Stimulated activated naive CD8-positive, alpha-beta T cell treated with anti-CD3 and anti-CD28 coated beads, Interleukin-15, Interleukin-2, amounts not matched to agents 100 ng/mL and 50 ng/mL, for 24 hours (primary cell): ENCODE measurements at regions not wholly inside any gene's neighbourhood (a gene's known extent, or its start where the extent isn't known, plus 50 kb on each side); places are given as distances from the start of the nearest gene placed in this dataset.

Experiments
- H3K27ac Mint-ChIP-seq: one replicate; pipeline ENCODE4 v1.8.0; 2021; ENCODE audit warnings: mild to moderate bottlenecking, mixed read lengths
- H3K27me3 Mint-ChIP-seq: one replicate; pipeline ENCODE4 v1.8.0; 2021; ENCODE audit warnings: mixed read lengths
- H3K36me3 Mint-ChIP-seq: one replicate; pipeline ENCODE4 v1.8.0; 2021; ENCODE audit warnings: low read depth, mixed read lengths
- H3K4me1 Mint-ChIP-seq: one replicate; pipeline ENCODE4 v1.8.0; 2021; ENCODE audit warnings: low read depth, mixed read lengths
- H3K4me3 Mint-ChIP-seq: one replicate; pipeline ENCODE4 v1.8.0; 2021; ENCODE audit warnings: mild to moderate bottlenecking, mixed read lengths
- H3K9me3 Mint-ChIP-seq: one replicate; pipeline ENCODE4 v1.8.0; 2021; ENCODE audit warnings: mixed read lengths

GRCh38 chr12:126112141-126112540 lies 1046.9 kb downstream of the AACS start:
- Mint-ChIP-seq H3K4me3 (no peak overlapping the region), H3K9me3 (peaks cover 8% of the 10 kb centered on the region), H3K27ac (no peak overlapping the region)

GRCh38 chr12:126112849-126113248 lies 1047.6 kb downstream of the AACS start:
- no peaks in the 10 kb centered on the region for H3K27me3 Mint-ChIP-seq
- no peaks in the 10 kb centered on the region for H3K36me3 Mint-ChIP-seq
- no peak overlapping the region for H3K4me3 Mint-ChIP-seq
- peaks cover 8% of the 10 kb centered on the region for H3K9me3 Mint-ChIP-seq
- H3K4me1 Mint-ChIP-seq = no peaks in the 10 kb centered on the region
- H3K27ac Mint-ChIP-seq = no peak overlapping the region

More at GRCh38 chr12:126112141-126112540, 1046.9 kb downstream of the AACS start:
- Mint-ChIP-seq H3K27me3 (no peaks in the 10 kb centered on the region), H3K4me1 (no peaks in the 10 kb centered on the region), H3K36me3 (no peaks in the 10 kb centered on the region)

- H3K27me3 Mint-ChIP-seq = no peaks in the 10 kb centered on the region
- no peaks in the 10 kb centered on the region for H3K36me3 Mint-ChIP-seq
- H3K27ac Mint-ChIP-seq = no peak overlapping the region
- no peak overlapping the region for H3K4me3 Mint-ChIP-seq
- no peaks in the 10 kb centered on the region for H3K4me1 Mint-ChIP-seq
- peaks cover 5% of the 10 kb centered on the region for H3K9me3 Mint-ChIP-seq
Observed at GRCh38 chr12:126114441-126114840, 1049.2 kb downstream of the AACS start.

GRCh38 chr12:126117502-126117901 lies 1052.3 kb downstream of the AACS start:
- Mint-ChIP-seq H3K27ac (no peak overlapping the region), H3K4me3 (no peak overlapping the region)

GRCh38 chr12:126139355-126139754 lies 1074.1 kb downstream of the AACS start:
- Mint-ChIP-seq H3K36me3 (no peaks in the 10 kb centered on the region), H3K27ac (no peak overlapping the region), H3K9me3 (peaks cover 31% of the 10 kb centered on the region), H3K27me3 (no peaks in the 10 kb centered on the region), H3K4me3 (no peak overlapping the region), H3K4me1 (no peaks in the 10 kb centered on the region)

More at GRCh38 chr12:126117502-126117901, 1052.3 kb downstream of the AACS start:
- H3K9me3 Mint-ChIP-seq = peaks cover 9% of the 10 kb centered on the region
- H3K27me3 Mint-ChIP-seq = no peaks in the 10 kb centered on the region
- H3K4me1 Mint-ChIP-seq = no peaks in the 10 kb centered on the region
- no peaks in the 10 kb centered on the region for H3K36me3 Mint-ChIP-seq

- Mint-ChIP-seq H3K27ac (no peak overlapping the region), H3K27me3 (no peaks in the 10 kb centered on the region), H3K4me3 (no peak overlapping the region), H3K4me1 (no peaks in the 10 kb centered on the region), H3K9me3 (peaks cover 12% of the 10 kb centered on the region), H3K36me3 (no peaks in the 10 kb centered on the region)
Observed at GRCh38 chr12:126144603-126145002, 1079.4 kb downstream of the AACS start.

- no peak overlapping the region for H3K4me3 Mint-ChIP-seq
- no peaks in the 10 kb centered on the region for H3K4me1 Mint-ChIP-seq
- no peaks in the 10 kb centered on the region for H3K27me3 Mint-ChIP-seq
- H3K9me3 Mint-ChIP-seq = peaks cover 12% of the 10 kb centered on the region
- H3K36me3 Mint-ChIP-seq = no peaks in the 10 kb centered on the region
- no peak overlapping the region for H3K27ac Mint-ChIP-seq
Observed at GRCh38 chr12:126147321-126147720, 1082.1 kb downstream of the AACS start.

- peaks cover 9% of the 10 kb centered on the region for H3K9me3 Mint-ChIP-seq
- H3K36me3 Mint-ChIP-seq = no peaks in the 10 kb centered on the region
- H3K27me3 Mint-ChIP-seq = no peaks in the 10 kb centered on the region
- H3K4me3 Mint-ChIP-seq = no peak overlapping the region
- no peak overlapping the region for H3K27ac Mint-ChIP-seq
- no peaks in the 10 kb centered on the region for H3K4me1 Mint-ChIP-seq
Observed at GRCh38 chr12:126156806-126157574, 1091.8 kb downstream of the AACS start.

- Mint-ChIP-seq H3K9me3 (peaks cover 9% of the 10 kb centered on the region), H3K36me3 (no peaks in the 10 kb centered on the region), H3K4me1 (no peaks in the 10 kb centered on the region), H3K27ac (no peak overlapping the region), H3K27me3 (no peaks in the 10 kb centered on the region), H3K4me3 (no peak overlapping the region)
Observed at GRCh38 chr12:126157575-126157966, 1092.3 kb downstream of the AACS start.

- Mint-ChIP-seq H3K4me1 (no peaks in the 10 kb centered on the region), H3K9me3 (peaks cover 9% of the 10 kb centered on the region), H3K27ac (no peak overlapping the region), H3K27me3 (no peaks in the 10 kb centered on the region), H3K36me3 (no peaks in the 10 kb centered on the region), H3K4me3 (no peak overlapping the region)
Observed at GRCh38 chr12:126159139-126159538, 1093.9 kb downstream of the AACS start.

GRCh38 chr12:126160912-126161311 lies 1095.7 kb downstream of the AACS start:
- Mint-ChIP-seq H3K9me3 (peaks cover 13% of the 10 kb centered on the region), H3K4me1 (no peaks in the 10 kb centered on the region), H3K36me3 (no peaks in the 10 kb centered on the region)

GRCh38 chr12:126163984-126164383 lies 1098.7 kb downstream of the AACS start:
- Mint-ChIP-seq H3K4me3 (no peak overlapping the region), H3K27me3 (no peaks in the 10 kb centered on the region), H3K27ac (no peak overlapping the region), H3K4me1 (no peaks in the 10 kb centered on the region), H3K36me3 (no peaks in the 10 kb centered on the region), H3K9me3 (peaks cover 16% of the 10 kb centered on the region)

More at GRCh38 chr12:126160912-126161311, 1095.7 kb downstream of the AACS start:
- Mint-ChIP-seq H3K27ac (no peak overlapping the region), H3K27me3 (no peaks in the 10 kb centered on the region), H3K4me3 (no peak overlapping the region)

- Mint-ChIP-seq H3K27ac (no peak overlapping the region), H3K9me3 (peaks cover 7% of the 10 kb centered on the region), H3K4me3 (no peak overlapping the region), H3K27me3 (no peaks in the 10 kb centered on the region), H3K36me3 (no peaks in the 10 kb centered on the region), H3K4me1 (no peaks in the 10 kb centered on the region)
Observed at GRCh38 chr12:126171937-126172559, 1106.8 kb downstream of the AACS start.

- no peak overlapping the region for H3K27ac Mint-ChIP-seq
- no peak overlapping the region for H3K4me3 Mint-ChIP-seq
- H3K36me3 Mint-ChIP-seq = no peaks in the 10 kb centered on the region
- H3K27me3 Mint-ChIP-seq = peaks cover 4% of the 10 kb centered on the region
- no peaks in the 10 kb centered on the region for H3K4me1 Mint-ChIP-seq
- H3K9me3 Mint-ChIP-seq = peaks cover 17% of the 10 kb centered on the region
Observed at GRCh38 chr12:126182619-126183236, 1117.5 kb downstream of the AACS start.

GRCh38 chr12:126185025-126185424 lies 1119.8 kb downstream of the AACS start:
- Mint-ChIP-seq H3K27ac (no peak overlapping the region), H3K27me3 (peaks cover 8% of the 10 kb centered on the region), H3K9me3 (peaks cover 13% of the 10 kb centered on the region), H3K4me1 (no peaks in the 10 kb centered on the region), H3K4me3 (no peak overlapping the region), H3K36me3 (no peaks in the 10 kb centered on the region)
